ENCODE measurements at regions not wholly inside any gene's neighbourhood (a gene's known extent, or its start where the extent isn't known, plus 50 kb on each side); places are given as distances from the start of the nearest gene placed in this dataset.

DNA sequence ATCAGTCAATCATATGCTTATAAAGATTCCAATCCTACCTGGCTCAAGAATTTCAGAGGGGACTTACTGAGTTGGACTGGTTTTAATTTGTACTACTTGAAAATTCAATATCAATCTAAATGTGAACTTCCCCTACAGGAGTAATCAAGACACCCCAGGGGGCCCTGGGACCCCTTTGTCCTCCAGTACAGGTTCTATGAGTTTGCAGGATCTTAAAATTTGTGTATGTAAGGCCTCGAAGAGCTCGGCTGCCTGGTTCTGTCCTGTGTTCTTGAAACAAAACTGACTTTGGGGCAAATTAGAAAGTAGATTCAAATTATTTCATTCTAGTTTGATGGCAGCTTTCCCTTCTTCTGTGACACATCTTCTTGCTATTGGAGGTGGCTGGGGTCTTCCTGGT is 261.3 kb downstream of the KCNRG start (continued):
- no peak for TF ChIP-seq CREB5 (CRISPR knock-in tag; IDR thresholded peaks at IDR 0.05; ENCODE audit: low read depth)
- TF ChIP-seq, protein P1, sequence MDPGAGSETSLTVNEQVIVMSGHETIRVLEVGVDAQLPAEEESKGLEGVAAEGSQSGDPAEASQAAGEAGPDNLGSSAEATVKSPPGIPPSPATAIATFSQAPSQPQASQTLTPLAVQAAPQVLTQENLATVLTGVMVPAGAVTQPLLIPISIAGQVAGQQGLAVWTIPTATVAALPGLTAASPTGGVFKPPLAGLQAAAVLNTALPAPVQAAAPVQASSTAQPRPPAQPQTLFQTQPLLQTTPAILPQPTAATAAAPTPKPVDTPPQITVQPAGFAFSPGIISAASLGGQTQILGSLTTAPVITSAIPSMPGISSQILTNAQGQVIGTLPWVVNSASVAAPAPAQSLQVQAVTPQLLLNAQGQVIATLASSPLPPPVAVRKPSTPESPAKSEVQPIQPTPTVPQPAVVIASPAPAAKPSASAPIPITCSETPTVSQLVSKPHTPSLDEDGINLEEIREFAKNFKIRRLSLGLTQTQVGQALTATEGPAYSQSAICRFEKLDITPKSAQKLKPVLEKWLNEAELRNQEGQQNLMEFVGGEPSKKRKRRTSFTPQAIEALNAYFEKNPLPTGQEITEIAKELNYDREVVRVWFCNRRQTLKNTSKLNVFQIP (CRISPR knock-in tag; IDR thresholded peaks at IDR 0.05; ENCODE audit: borderline replicate concordance, low read depth), result no peak
- TF ChIP-seq ZFP3 (CRISPR knock-in tag; IDR thresholded peaks at IDR 0.05), result no peak
- TF ChIP-seq BACH2 (CRISPR knock-in tag; IDR thresholded peaks at IDR 0.05; ENCODE audit: borderline replicate concordance), result no peak

DNA sequence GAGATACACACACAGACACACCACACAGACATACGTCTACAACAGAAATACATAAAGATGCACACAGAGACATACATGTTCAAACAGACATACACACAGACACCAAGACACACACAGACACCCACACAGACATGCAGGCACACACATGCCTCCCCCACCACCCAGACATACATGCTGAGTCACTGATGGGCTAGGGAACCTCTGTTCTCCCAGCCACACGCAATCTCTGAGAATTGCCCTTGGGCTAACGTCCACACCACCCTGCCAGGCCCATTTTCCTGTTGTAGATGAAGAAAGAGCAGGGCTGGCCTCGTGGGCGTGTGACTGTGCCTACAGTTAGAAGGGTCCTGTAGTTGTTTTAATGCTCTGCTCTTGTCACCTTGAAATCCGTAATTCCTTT is 261.9 kb downstream of the KCNRG start:
- no peak for TF ChIP-seq OSR1 (CRISPR knock-in tag; IDR thresholded peaks at IDR 0.05)
- no peak for TF ChIP-seq ESRRG (CRISPR knock-in tag; IDR thresholded peaks at IDR 0.05)
- no peak for TF ChIP-seq RARB (CRISPR knock-in tag; IDR thresholded peaks at IDR 0.05)
- no peak for TF ChIP-seq ZNF565 (CRISPR knock-in tag; conservative IDR thresholded peaks at IDR 0.05; ENCODE audit: low read depth)
- TF ChIP-seq ZFP3 (CRISPR knock-in tag; IDR thresholded peaks at IDR 0.05), result no peak
- TF ChIP-seq BACH2 (CRISPR knock-in tag; IDR thresholded peaks at IDR 0.05; ENCODE audit: borderline replicate concordance), result no peak
- TF ChIP-seq CREB5 (CRISPR knock-in tag; IDR thresholded peaks at IDR 0.05; ENCODE audit: low read depth), result no peak
- TF ChIP-seq ARNTL (CRISPR knock-in tag; IDR thresholded peaks at IDR 0.05; ENCODE audit: borderline replicate concordance, low read depth), result no peak
- TF ChIP-seq SNAI2 (CRISPR knock-in tag; IDR thresholded peaks at IDR 0.05), result no peak
- no peak for TF ChIP-seq GLIS3 (CRISPR knock-in tag; IDR thresholded peaks at IDR 0.05)
- no peak for TF ChIP-seq PATZ1 (CRISPR knock-in tag; IDR thresholded peaks at IDR 0.05; ENCODE audit: borderline replicate concordance)
- TF ChIP-seq ZNF8 (CRISPR knock-in tag; IDR thresholded peaks at IDR 0.05), result no peak
- no peak for TF ChIP-seq TCF4 (CRISPR knock-in tag; IDR thresholded peaks at IDR 0.05; ENCODE audit: borderline replicate concordance)
- TF ChIP-seq ZC3H10 (CRISPR knock-in tag; IDR thresholded peaks at IDR 0.05), result no peak
- no peak for TF ChIP-seq CSDC2 (CRISPR knock-in tag; IDR thresholded peaks at IDR 0.05)
- no peak for ATAC-seq

DNA sequence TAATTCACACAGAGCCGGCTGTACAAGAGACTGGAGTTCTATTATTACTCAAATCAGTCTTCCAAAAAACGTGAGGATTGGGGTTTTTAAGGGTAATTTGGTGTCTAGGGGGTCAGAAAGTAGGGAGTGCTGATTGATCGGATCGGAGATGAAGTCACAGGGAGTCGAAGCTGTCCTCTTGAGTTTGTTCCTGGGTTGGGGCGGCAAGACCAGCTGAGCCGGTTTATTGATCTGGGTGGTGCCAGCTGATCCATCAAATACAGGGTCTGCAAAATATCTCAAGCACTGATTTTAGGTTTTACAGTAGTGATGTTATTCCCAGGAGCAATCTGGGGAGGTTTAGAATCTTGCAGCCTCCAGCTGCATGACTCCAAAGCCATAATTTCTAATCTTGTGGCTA is 262.7 kb downstream of the KCNRG start:
- TF ChIP-seq GLIS3 (CRISPR knock-in tag; IDR thresholded peaks at IDR 0.05) (no peak), PATZ1 (CRISPR knock-in tag; IDR thresholded peaks at IDR 0.05; ENCODE audit: borderline replicate concordance) (no peak), TCF4 (CRISPR knock-in tag; IDR thresholded peaks at IDR 0.05; ENCODE audit: borderline replicate concordance) (no peak), CREB5 (CRISPR knock-in tag; IDR thresholded peaks at IDR 0.05; ENCODE audit: low read depth) (no peak), ZNF8 (CRISPR knock-in tag; IDR thresholded peaks at IDR 0.05) (no peak), RARB (CRISPR knock-in tag; IDR thresholded peaks at IDR 0.05) (no peak), ESRRG (CRISPR knock-in tag; IDR thresholded peaks at IDR 0.05) (no peak), ZFP3 (CRISPR knock-in tag; IDR thresholded peaks at IDR 0.05) (no peak), ZFP30 (CRISPR knock-in tag; IDR thresholded peaks at IDR 0.05) (no peak), SNAI2 (CRISPR knock-in tag; IDR thresholded peaks at IDR 0.05) (no peak), OSR1 (CRISPR knock-in tag; IDR thresholded peaks at IDR 0.05) (no peak), BACH2 (CRISPR knock-in tag; IDR thresholded peaks at IDR 0.05; ENCODE audit: borderline replicate concordance) (no peak), ZNF70 (CRISPR knock-in tag; IDR thresholded peaks at IDR 0.05) (no peak)
- TF ChIP-seq, protein P2, sequence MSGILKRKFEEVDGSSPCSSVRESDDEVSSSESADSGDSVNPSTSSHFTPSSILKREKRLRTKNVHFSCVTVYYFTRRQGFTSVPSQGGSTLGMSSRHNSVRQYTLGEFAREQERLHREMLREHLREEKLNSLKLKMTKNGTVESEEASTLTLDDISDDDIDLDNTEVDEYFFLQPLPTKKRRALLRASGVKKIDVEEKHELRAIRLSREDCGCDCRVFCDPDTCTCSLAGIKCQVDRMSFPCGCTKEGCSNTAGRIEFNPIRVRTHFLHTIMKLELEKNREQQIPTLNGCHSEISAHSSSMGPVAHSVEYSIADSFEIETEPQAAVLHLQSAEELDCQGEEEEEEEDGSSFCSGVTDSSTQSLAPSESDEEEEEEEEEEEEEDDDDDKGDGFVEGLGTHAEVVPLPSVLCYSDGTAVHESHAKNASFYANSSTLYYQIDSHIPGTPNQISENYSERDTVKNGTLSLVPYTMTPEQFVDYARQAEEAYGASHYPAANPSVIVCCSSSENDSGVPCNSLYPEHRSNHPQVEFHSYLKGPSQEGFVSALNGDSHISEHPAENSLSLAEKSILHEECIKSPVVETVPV (CRISPR knock-in tag; IDR thresholded peaks at IDR 0.05), result no peak
- TF ChIP-seq, protein P1 (CRISPR knock-in tag; IDR thresholded peaks at IDR 0.05; ENCODE audit: borderline replicate concordance, low read depth), result no peak
- ATAC-seq, result no peak

Measured in SK-N-SH treated with all-trans-retinoic acid at 6 μM for 48 hours (cell line).